ENCODE measurements at regions not wholly inside any gene's neighbourhood (a gene's known extent, or its start where the extent isn't known, plus 50 kb on each side); places are given as distances from the start of the nearest gene placed in this dataset.

DNA sequence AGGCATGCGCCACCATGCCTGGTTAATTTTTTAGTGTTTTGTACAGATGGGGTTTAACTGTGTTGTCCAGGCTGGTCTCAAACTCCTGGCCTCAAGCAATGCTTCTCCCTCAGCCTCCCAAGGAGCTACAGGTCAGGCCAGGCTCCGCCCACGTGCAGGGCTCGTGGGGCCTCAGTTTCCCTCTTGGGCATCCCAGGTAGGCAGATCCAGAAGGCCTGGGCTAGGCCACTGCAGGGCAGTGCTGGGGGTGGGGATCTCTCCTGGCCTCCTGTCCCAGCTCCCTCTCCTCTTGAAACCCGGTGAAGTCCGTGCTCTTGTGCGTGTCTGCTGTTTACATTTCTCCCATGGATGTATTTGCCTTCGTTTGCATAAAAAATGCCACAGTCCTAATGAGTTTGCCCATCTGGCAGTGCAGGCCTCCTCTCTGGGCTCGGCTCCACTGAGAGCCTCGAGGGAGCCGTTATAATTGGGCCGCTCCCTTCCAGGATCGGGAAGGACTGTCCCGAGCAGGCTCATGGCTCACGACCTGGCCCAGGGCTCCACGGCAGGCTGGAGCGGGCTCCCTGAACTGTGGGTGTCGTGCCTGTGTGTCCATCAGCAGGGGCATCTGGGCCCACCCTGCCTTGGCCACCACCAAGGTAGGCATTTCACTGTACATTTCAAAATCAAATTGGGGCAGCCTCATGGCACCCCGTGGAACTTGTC lies 52.6 kb upstream of the RUFY1 start:
- Mint-ChIP-seq H3K27me3 (ENCODE audit: insufficient read depth, low read depth) (peaks cover 7% of the 10 kb centered on the region), H3K4me3 (no peak overlapping the region), H3K4me1 (peaks cover 14% of the 10 kb centered on the region), H3K36me3 (no peaks in the 10 kb centered on the region), H3K27ac (no peak overlapping the region), H3K9me3 (peaks cover 7% of the 10 kb centered on the region)
- no peak for DNase-seq (ENCODE audit: low spot score)
- H3K79me2 ChIP-seq (ENCODE audit: low read depth), result no peaks in the 10 kb centered on the region
- no peak overlapping the region for H3K9ac ChIP-seq
- H3K27me3 ChIP-seq, result no peaks in the 10 kb centered on the region
- H3K27ac ChIP-seq, result no peak overlapping the region
- no peaks in the 10 kb centered on the region for H4K20me1 ChIP-seq (ENCODE audit: low read depth)
- H3F3A ChIP-seq (ENCODE audit: low read depth), result peaks cover 8% of the 10 kb centered on the region
- no peaks in the 10 kb centered on the region for H3K36me3 ChIP-seq
- H3K4me2 ChIP-seq, result no peak overlapping the region
- TF ChIP-seq EZH2 (IDR thresholded peaks at IDR 0.05) (no peak), EZH2phosphoT487 (IDR thresholded peaks at IDR 0.05) (no peak)
- TF ChIP-seq, protein P1, sequence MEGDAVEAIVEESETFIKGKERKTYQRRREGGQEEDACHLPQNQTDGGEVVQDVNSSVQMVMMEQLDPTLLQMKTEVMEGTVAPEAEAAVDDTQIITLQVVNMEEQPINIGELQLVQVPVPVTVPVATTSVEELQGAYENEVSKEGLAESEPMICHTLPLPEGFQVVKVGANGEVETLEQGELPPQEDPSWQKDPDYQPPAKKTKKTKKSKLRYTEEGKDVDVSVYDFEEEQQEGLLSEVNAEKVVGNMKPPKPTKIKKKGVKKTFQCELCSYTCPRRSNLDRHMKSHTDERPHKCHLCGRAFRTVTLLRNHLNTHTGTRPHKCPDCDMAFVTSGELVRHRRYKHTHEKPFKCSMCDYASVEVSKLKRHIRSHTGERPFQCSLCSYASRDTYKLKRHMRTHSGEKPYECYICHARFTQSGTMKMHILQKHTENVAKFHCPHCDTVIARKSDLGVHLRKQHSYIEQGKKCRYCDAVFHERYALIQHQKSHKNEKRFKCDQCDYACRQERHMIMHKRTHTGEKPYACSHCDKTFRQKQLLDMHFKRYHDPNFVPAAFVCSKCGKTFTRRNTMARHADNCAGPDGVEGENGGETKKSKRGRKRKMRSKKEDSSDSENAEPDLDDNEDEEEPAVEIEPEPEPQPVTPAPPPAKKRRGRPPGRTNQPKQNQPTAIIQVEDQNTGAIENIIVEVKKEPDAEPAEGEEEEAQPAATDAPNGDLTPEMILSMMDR (IDR thresholded peaks at IDR 0.05), result no peak
- H2AFZ ChIP-seq (replicated peaks), result no peak overlapping the region
- no peaks in the 10 kb centered on the region for H3K4me1 ChIP-seq
- H3K9me3 ChIP-seq (ENCODE audit: low read depth), result no peaks in the 10 kb centered on the region
- no peak overlapping the region for H3K4me3 ChIP-seq

DNA sequence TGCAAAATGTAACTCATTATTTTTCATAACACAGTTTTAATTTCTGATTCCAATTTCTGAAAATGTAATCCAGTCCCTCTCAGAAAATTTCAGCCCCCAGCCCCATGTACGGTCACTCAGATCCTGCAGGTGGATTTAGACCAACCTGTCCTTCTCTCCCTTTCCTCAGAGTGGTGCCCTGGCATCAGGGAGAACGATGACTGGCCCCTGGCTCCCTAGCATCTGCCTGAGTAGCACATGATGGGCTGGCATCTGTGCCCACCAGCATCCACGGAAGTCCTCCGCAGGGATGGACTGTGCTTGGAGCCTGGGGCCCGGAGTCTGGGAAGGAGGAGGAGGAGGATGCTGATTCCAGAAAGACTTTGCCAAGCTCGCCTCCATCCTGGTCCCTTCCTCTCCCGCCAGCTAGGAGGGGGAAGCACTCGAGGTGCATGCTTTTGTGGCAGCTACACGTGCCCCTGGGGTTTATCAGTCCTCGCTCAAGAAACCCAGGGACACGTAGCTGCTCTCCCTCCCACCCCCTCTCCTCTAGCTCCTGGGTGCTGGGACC lies 54.4 kb upstream of the RUFY1 start:
- no peak for DNase-seq (ENCODE audit: low spot score)
- Histone ChIP-seq H3K4me1 (no peaks in the 10 kb centered on the region), H3K27me3 (no peaks in the 10 kb centered on the region), H3K4me3 (no peak overlapping the region), H3K9me3 (ENCODE audit: low read depth) (no peaks in the 10 kb centered on the region), H3K9ac (no peak overlapping the region), H3K36me3 (no peaks in the 10 kb centered on the region), H3K27ac (no peak overlapping the region), H2AFZ (replicated peaks) (peak overlapping the region; percentile 6), H3K79me2 (ENCODE audit: low read depth) (no peaks in the 10 kb centered on the region), H3K4me2 (no peak overlapping the region), H4K20me1 (ENCODE audit: low read depth) (no peaks in the 10 kb centered on the region), H3F3A (ENCODE audit: low read depth) (peaks cover 8% of the 10 kb centered on the region)
- Mint-ChIP-seq H3K36me3 (no peaks in the 10 kb centered on the region), H3K4me1 (peaks cover 14% of the 10 kb centered on the region), H3K4me3 (no peak overlapping the region), H3K27ac (no peak overlapping the region), H3K27me3 (ENCODE audit: insufficient read depth, low read depth) (peaks cover 9% of the 10 kb centered on the region), H3K9me3 (peaks cover 7% of the 10 kb centered on the region)
- TF ChIP-seq EZH2phosphoT487 (IDR thresholded peaks at IDR 0.05), result no peak
- TF ChIP-seq, protein P1 (IDR thresholded peaks at IDR 0.05), result peak; percentile 26

DNA sequence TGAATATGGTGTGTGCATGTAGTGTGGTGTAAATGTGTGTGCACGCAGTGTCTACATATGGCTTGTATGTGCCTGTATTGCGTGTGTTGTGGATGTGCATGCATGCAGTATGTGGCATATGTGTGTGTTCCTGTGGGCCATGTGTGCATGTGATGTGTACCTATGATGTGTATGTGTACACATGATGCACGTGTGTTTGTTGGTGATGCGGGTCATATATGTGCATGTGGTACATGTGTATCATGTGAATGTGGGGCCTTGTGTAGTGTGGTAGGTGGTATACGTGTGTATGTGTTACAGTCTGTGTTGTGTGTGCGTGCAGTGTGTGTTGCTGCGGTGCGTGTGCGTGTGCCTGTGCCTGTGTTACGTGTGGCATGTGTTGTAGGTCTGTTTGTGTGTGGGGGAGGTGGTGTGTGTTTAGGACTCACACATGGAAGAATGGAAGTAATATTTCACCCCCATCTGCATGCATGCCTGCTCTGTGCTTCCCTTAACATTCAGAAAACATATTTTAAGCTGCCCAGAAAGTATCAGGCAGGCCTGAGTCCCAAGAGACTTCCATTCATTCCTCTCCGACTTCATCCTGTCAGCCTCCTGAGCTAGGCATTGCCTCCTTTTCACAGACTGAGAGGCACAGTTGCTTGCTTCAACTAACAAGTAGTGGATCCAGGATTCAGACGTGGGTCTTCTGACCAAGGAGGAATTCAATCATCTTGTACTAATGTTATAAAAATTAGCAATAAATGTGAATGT lies 55.4 kb upstream of the RUFY1 start:
- TF ChIP-seq, protein P1 (IDR thresholded peaks at IDR 0.05), result no peak
- no peak for TF ChIP-seq EZH2phosphoT487 (IDR thresholded peaks at IDR 0.05)
- no peak for TF ChIP-seq EZH2 (IDR thresholded peaks at IDR 0.05)
- Histone ChIP-seq H3F3A (ENCODE audit: low read depth) (peaks cover 8% of the 10 kb centered on the region), H3K9ac (no peak overlapping the region), H3K79me2 (ENCODE audit: low read depth) (no peaks in the 10 kb centered on the region), H3K4me2 (no peak overlapping the region), H3K27me3 (no peaks in the 10 kb centered on the region), H3K36me3 (no peaks in the 10 kb centered on the region), H3K9me3 (ENCODE audit: low read depth) (no peaks in the 10 kb centered on the region), H3K27ac (no peak overlapping the region), H2AFZ (replicated peaks) (no peak overlapping the region), H4K20me1 (ENCODE audit: low read depth) (no peaks in the 10 kb centered on the region), H3K4me3 (no peak overlapping the region), H3K4me1 (no peaks in the 10 kb centered on the region)
- Mint-ChIP-seq H3K9me3 (peaks cover 5% of the 10 kb centered on the region), H3K27ac (no peak overlapping the region), H3K4me3 (no peak overlapping the region), H3K36me3 (no peaks in the 10 kb centered on the region), H3K27me3 (ENCODE audit: insufficient read depth, low read depth) (peaks cover 3% of the 10 kb centered on the region), H3K4me1 (peaks cover 14% of the 10 kb centered on the region)
- DNase-seq (ENCODE audit: low spot score), result no peak

Data from neural progenitor cell (in vitro differentiated cells).